NCI-H2227 (cell line): ENCODE measurements at regions not wholly inside any gene's neighbourhood (a gene's known extent, or its start where the extent isn't known, plus 50 kb on each side); places are given as distances from the start of the nearest gene placed in this dataset.

Experiments used
- DNase-seq: peaks from one replicate; lab custom pipeline; 2025; ENCODE audit not compliant: unreplicated experiment; lab: John Stamatoyannopoulos, UW

- no peak for DNase-seq
These were observed 52.8 kb downstream of the FAM43A start for GRCh38 chr3:194738254-194739093.

- DNase-seq = no peak
These were observed 54.0 kb downstream of the FAM43A start for GRCh38 chr3:194739498-194740284.

GRCh38 chr3:194740859-194741491 lies 55.3 kb downstream of the FAM43A start:
- DNase-seq = no peak

- DNase-seq = no peak
These were observed 56.2 kb downstream of the FAM43A start for GRCh38 chr3:194741916-194742315.

DNA sequence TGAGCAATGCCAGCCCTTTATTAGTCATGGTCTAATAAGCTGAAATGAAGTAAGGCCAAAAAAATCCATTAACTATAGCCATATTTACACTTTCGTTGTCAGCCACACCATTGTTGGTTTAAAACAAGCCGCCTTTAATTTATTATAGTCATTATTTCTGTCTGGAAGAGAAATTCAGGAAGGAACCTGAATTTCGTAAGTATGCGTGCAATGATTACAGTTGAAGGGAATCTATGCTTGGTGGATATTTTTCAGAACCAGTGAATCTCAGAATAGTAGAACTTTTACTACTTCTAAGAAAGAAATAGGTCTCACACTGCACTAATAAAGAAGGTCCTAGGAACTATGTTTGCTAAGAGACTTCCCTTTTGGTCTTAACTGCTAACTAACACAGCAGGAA lies 59.1 kb downstream of the FAM43A start:
- no peak for DNase-seq

DNA sequence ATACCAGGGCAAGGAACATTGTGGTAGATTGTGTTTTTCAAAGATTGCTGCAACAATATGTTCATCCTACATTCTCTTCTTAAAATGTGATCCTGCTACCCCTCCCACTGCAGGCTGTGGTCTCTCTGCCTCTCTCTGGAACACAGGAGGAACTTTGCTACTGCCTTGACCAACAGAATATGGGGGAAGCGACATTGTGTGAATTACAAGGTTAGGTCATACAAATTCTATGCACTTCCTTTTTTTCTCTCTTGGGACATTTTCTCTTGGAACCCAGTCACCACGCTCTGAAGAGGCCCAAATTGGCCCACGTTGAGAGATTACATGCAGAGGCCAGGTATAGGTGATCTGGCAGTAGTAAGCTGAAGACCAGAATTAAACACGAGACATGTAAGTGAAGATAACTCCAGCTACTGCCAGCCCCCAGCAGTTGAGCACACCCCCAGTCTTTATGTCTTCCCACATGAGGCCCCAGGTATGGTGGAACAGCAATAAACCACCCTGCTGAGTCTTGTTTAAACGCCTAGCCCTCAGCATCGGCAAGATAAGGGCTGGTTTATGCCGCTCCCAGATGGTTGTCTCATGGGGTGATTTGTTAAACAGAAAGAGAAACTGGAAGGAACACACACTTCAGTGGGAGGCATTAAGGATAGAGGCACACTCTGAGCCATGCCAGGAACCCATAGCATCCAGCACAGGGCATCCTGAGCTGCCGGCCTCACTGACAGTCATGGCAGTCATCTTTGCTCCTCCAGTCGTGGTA lies 59.9 kb downstream of the FAM43A start:
- DNase-seq = no peak

- no peak for DNase-seq
These were observed 62.5 kb downstream of the FAM43A start for GRCh38 chr3:194748225-194748624.

DNA sequence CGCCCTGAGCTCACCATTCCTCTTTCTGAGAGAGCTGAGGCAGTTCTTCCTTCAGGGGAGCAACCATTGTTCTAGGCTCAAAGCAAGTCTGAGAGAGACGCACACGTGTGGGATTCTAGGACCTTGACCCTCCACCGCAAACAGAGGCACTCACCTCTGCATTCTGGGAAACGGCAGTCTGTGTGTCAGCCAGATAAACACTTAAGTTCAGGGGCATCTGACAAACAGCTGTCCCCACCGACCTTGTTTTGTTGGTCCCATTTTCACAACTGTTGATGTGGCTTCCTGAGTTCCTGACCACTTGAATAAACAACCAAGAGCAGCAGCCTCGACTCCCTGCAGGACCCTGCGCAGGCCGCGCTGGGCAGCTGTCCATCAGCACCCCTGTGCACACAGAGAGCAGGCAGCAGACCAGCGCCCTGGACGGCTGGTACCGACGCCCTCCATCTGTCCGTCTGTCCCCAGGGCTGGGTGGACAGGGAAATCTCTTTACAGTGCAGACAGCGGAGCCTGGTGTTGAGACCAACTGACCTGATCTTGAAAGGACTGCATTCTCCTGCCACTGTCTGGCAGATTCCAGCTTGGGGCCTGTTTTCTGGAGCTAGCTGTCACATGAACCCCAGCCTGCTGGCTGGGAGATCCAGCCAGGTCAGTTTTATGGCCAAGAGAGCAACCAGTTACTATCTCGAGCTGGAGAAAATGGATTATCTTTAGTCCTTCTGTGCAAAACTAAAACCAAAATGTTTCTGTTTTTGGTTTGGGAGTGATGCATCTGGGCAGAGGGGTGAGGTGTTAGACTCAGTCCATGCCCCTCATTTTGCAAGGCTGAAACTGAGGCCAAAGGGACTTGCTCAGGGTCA lies 64.2 kb downstream of the FAM43A start:
- no peak for DNase-seq

DNA sequence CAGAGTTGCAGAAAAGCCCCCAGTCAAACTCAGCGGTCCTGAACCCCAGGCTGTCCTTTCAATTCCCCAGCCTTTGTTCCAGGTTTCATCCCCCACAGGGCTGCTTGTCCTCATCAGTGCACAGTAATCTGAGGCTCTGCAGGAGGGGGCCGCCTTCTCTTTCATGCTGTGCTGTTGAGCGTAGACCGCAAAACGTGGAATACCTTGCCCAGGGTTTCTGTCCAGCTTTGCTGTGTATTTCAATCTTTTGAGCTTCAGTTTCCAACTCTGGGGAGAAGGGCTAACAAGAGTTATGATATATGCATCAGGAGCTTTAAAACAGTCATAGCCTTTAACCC lies 64.8 kb downstream of the FAM43A start:
- DNase-seq = peak; percentile 47

DNA sequence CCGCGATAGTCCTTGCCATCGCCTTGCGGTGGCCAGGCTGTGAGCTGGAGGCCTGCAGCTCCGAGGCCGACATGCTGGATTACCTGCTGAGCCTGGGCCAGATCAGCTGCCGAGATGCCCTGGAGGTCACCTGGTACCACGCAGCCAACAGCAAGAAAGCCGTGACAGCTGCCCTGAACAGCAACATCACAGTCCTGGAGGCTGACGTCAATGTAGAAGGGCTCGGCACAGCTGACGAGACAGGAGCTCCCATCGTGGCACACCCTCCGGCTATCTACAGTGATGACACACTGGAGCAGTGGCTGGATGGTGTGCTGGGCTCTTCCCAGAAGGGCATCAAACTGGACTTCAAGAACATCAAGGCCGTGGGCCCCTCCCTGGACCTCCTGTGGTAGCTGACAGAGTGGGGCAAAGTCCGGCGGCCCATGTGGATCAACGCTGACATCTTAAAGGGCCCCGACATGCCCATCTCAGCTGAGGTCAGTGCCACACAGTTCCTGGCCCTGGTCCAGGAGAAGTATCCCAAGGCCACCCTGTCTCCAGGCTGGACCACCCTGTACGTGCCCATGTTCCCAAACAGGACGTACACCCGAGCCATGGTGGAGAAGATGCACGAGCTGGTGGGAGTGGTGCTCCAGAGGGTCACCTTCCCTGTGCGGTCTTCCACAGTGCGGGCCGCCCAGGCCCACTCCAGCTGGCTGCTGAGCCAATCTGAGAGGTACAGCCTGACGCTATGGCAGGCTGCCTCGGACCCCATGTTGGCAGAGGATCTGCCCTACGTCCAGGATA lies 70.2 kb downstream of the FAM43A start:
- no peak for DNase-seq

GRCh38 chr3:194756460-194756779 lies 70.7 kb downstream of the FAM43A start:
- DNase-seq = no peak

DNA sequence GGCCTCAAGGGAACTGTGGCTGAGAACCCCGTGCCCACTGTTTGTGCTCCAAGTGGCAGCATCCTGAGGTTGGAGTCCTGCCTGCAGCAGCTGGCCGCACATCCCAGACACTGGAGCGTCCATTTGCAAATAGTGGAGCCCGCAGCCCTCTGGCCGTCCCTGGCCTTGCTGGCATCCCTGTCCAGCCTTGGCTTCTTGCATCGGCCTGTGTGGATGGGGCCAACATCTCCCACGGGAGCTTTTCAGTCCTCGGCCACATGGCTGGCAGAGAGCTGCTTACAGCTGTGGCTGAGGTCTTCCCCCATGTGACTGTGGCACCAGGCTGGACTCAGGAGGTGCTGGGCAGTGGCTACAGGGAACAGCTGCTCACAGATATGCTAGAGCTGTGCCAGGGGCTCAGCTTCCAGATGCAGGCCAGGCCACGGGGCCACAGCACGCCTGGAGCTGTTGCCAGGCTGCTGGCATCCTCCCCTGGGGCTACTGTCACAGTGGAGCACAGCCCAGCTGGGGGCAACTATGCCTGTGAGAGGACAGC lies 71.2 kb downstream of the FAM43A start:
- no peak for DNase-seq

GRCh38 chr3:194757647-194758061 lies 72.0 kb downstream of the FAM43A start:
- no peak for DNase-seq

DNA sequence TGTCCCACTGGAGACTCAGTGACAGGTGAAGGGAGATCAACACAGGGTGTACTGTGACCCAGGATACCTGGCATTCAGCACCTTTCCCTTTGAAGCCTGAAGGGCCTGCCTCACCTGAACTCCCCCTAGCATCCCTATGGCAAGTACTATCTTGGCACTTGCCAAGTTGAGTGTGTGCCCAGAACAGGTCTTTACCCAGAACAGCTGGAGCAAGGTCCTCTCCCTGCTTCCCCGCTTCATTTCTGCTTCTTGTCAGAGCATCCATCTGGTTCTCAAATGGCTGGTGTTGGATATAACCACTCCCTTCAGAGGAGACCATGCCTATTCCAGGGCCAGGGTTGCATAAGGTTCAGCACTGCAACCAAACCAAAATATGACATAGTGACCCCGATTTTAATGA lies 73.0 kb downstream of the FAM43A start:
- DNase-seq = no peak

GRCh38 chr3:194760494-194761137 lies 74.9 kb downstream of the FAM43A start:
- DNase-seq = no peak

DNA sequence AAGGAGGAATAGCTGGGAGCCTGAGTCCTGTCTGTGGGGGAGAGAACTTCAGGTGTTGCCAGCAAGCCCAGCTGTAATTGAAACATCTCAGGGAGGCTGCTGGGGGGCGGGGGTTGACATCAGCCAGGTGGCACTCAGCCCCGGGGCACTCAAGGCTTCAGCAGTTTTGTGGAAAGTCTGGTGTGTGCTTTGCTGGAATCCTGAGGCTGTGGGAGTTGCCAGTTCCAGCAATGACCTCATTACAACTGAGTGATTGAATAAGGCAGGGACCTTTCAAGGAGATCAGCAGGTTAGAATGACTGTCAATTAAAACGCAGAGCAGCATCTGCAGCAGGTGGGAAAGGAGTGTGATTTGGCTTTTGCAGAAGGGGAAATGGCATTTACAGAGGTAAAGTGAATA lies 75.7 kb downstream of the FAM43A start:
- no peak for DNase-seq

DNA sequence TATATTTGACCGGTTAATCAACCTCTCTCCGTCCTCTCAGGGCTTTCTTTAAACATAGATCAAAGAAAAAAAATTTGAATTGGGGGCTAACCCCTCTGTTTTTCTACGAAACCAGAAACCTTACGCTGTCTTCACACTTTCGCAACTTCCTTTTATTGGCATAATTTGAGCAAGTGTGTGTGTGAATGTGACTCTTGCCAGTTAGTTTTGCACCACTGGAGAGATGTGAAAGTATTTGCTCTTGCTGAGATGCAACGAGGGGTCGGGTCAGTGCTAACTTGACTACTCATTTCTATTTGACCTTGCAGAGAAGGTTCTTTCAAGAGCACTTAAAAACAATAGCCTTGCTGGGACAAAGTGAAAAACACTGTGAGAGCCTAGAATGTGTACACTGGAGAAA lies 81.2 kb downstream of the FAM43A start:
- DNase-seq = no peak

DNA sequence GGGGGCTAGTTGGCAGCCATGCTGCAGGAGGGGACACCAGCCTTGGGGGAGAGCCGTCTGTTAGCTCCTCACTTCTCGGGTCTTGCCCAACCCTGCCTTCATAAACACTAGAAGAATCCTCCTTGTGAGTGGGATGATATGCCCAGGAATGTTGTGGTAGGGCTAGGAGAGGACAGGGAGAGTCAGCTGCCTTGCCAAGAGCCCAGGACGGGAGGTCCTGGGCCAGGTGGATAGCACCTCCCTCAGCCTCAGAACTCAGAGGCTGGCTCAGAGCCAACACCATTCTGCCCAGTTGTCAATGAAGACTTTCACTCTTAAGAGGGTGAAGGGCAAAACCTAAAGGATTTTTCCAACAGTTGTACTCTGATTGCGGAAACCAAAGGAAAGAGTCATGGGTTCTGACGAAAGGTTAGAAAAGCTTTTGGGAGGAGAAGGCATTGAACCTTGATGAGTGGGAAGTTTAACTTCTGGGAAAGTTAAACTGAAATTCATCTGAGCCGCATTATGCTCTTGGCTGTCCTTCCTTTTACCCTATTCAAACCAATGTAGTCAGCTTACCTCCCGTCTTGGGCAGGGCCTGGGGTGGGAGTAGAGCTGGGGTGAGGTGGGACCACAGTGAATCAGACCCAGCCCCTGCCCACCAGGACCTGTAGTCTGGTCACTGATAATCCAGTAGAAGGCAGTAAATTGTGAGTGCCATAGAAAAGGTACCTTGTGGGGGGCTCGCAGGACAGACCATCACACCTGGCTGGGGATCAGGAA lies 81.9 kb downstream of the FAM43A start:
- DNase-seq = no peak
